ENCODE measurements at regions not wholly inside any gene's neighbourhood (a gene's known extent, or its start where the extent isn't known, plus 50 kb on each side); places are given as distances from the start of the nearest gene placed in this dataset.

DNA sequence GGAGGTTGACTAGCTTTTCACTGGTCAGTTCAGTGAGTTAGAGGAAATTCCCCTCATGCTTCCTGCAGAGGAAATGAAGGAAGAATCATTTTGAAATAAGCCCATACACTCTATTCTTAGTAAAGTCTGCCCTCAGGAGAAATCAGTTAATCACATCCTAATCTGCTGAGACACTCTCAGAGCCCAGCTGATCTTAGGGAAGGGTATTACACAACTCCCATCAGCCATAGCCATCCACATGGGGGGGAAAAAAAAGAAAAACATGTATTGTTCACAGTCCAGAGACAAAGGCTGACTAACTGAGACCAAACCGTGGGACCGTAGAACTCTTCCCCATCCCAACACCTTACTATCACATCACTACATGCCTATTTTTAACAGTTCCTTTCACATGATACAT lies 722.3 kb downstream of the CDH8 start:
- no peak for DNase-seq

DNA sequence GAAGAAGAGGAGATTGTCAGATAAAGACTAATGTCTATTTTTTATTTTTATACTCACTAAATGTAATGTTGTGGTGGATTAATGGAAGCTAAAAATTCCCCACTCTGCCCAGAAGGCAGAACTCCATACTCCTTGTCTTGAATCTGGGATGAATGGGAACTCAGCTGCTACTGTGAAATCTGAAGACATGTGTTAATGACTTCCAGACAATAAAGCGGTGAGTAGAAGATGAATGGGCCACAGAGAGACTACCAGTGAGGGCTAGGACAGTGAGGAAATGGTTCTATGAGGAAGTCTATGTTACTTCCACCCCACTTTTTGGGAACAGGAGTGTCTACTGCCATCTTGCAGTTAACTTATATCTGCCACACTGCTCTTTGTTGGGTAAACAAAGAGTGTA lies 726.9 kb downstream of the CDH8 start:
- no peak for DNase-seq

DNA sequence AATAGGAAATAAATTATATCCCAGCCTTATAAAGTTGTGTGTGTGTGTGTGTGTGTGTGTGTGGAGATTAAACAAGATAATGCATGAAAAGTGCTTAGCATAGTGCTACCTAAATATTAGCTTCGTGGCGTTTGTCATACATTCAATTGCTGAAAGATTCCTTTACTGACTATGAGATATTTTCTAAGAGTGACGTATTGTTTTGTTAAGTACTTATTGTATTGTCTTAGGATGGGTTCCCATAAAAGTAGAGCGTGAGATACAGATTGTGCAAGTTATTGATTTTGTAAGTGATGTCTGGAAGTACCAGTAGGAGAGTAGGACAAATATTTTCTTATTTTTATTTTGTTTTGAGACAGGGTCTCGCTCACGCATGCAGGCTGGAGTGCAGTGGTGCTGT lies 730.0 kb downstream of the CDH8 start:
- no peak for DNase-seq

DNA sequence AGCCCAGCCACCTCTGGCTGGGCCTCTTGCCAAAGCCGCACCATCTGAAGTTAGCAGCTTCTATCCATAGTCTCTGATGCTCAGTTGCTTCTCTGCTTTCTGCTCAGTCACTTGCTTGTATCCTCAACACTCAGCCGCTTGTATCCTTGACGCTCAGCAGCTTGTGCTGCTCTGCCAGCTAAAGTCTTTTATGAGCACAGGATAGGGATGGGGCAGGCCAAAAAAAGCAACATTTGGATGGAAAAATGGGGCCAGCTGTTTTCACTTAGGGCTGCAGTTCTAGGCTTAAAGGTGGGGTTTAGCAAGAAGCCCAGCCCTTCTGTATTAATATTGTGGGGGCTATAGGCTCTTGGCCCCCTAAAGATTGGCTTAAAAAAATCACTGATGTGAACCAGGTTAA lies 739.4 kb downstream of the CDH8 start:
- DNase-seq: no peak

DNA sequence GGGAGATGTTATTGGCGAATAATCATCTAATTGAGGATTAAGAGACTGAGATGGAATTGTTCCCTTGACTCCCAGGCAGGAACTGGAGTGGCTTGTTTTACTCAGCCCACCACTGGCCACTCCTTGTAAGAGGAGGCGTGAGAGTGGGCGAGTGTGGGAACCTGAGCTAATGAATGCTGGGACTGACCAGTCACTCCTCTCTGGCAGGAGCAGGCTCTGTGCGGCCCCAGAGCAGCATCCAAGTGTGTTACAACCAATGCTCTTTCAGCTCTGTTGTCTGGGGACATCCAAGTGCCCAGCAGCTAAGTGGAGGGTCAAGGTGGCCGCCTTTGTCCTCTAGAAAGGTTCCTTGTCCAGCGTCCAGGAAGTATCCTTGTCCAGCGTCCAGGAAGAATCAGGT lies 739.9 kb downstream of the CDH8 start:
- DNase-seq: no peak

DNA sequence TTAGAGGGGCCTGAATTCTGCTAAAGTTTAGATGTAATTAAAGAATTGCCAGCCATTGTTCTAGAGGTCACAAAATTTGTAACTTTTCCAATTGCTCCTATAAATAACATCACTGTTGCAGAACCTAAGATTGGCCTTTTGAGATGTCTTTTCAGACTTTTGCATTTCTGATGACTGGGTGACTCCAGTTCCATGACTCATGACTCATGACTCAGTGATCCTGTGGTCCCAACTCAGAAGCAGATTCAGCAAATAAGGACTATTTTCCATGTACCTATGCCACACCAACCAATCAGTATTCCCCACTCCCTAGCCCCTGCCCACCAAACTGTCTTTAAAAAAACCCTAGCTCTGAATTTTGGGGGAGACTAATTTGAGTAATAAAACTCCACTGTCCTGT lies 740.9 kb downstream of the CDH8 start:
- peak in 1 of 3 donors; percentile 3 for DNase-seq

DNA sequence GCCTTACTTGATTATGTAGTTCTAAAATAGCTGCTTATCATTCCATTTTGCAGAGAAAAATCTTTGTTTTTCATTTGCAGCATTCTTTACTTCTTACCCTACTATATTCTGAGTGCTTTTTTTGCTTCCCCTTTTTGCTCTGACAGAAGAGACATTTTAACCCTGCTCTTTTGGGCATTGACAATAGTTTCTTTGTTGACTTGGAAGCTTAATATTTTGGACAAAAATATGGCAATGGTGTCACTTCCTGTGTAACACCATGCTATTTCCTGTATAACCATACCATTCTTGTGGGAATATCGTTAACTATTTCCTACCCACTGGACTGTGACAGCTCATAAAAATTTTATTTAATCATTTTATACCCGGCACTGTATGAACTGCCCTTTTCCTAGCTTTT lies 747.1 kb downstream of the CDH8 start:
- no peak for DNase-seq

DNA sequence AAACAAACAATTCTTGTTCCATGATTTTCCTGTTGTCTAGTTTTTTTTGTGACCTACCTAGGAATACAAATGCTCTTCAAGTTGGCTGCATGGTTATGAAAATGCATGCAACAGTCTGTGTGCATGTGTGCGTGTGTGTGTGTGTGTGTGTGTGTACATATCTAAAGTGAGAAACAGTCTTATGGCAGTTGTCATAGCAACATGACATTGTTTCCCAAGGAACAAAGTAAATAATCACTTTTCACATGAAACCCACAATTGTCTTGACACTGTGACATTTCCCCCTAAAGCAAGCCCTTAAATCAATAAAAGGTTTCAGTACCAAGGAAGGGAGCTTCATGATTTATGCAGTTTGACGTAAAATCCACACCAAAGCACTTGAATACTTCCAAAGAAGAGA lies 758.4 kb downstream of the CDH8 start:
- DNase-seq: no peak

DNA sequence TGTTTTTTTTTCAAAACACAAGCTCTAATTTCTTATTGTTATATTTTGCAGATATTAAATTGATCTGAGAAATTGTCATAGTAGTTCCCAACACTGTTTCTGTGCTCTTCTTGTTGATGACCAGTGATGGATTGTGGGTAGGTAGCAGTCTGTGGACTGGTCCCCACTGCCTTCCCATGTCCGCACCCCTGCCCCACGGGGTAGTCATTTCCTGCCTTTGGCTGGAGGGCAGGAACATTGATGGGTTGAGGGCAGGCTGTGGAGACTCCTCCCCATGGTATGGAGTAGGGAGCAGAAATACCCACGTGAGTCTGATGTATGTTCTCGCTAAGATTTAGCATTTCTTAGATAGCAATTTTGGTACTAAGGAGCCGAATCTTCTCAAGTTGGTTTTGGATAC lies 762.0 kb downstream of the CDH8 start:
- DNase-seq: no peak

DNA sequence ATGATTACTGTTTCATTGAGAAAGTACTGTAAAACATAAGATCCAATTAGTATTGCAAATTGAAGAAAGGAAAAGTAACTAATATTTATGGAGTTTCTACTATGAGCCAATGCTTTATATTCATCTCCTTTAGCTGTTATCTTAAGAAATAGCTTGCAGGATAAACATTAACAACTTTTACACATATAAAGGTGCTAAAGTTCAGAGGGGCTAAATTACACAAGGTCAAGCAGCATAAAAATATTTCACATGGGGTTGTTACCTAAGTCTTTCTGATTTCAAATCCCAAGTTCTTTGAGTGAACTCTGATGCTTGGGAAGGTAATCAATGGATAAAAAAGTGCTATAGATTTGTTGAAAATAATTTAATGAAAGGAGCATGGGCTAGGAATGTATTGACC lies 765.5 kb downstream of the CDH8 start:
- no peak for DNase-seq

DNA sequence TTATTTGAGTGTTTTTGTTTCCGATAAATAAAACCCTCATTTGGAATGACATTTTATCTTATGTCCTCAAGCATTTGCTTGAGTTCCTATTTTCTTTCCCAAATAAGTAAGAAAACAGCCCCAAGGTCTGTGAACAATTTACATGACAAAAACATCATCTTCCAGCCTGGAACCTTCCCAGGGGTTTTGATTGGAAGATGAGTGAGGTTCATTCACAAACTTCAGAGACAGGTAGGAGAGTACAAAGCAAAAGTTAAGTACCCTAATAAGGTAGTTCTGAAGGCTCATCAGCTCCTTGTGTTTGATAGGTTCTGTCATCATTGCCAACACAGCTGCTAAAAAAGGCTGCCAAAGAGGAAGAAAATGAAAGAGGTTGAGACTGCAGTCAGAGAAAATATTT lies 772.8 kb downstream of the CDH8 start:
- DNase-seq: no peak

DNA sequence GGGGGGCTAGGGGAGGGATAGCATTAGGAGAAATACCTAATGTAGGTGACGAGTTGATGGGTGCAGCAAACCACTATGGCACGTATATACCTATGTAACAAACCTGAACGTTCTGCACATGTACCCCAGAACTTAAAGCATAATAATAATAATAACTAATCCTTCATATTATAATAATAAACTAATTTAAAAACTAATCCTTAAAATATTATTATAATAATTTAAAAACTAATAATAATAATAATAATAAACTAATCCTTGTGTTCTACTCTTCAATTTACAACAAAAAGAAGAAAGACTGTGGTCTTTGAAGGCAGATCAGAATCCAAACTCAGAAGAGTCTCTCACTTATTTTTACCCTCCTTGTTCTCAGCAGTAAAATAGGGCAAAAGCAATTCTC lies 774.9 kb downstream of the CDH8 start:
- DNase-seq: no peak

DNA sequence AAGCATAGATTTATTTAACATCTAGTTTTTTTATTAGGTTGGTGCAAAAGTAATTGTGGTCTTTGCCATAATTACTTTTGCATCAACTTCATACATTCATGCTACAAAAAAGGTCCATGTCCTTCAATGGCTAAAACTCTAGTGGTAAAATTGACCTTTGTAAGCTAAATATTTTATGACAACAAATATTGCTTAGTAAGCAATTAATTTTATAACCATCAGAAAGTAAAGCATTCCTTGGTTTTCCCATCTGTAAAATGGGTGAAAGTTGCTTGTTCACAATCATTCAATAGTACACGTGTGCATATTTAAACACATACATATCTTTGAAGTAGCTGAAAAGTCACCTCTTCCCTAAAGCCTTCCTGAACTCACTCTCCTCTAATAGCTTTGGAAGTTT lies 789.6 kb downstream of the CDH8 start:
- no peak for DNase-seq

DNA sequence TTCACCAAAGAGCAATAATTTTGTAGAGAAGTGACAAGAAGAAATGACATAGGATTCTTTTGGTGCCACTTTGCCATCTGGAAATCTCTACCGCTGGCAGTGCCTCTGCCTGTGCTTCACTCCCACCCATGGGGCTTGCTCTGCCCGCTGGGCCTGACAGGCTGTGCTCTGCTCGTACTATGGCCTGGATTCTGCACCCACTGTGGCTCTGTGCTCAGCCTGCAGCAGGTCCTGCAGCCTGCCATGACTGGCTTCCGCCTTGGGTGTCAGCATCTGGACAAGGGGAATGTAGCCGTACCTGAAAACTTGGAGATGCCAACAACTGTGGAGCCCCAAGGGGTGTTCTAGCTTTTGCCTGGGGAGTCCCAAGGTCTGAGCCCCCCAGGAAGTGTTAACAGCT lies 792.3 kb downstream of the CDH8 start:
- no peak for DNase-seq

DNA sequence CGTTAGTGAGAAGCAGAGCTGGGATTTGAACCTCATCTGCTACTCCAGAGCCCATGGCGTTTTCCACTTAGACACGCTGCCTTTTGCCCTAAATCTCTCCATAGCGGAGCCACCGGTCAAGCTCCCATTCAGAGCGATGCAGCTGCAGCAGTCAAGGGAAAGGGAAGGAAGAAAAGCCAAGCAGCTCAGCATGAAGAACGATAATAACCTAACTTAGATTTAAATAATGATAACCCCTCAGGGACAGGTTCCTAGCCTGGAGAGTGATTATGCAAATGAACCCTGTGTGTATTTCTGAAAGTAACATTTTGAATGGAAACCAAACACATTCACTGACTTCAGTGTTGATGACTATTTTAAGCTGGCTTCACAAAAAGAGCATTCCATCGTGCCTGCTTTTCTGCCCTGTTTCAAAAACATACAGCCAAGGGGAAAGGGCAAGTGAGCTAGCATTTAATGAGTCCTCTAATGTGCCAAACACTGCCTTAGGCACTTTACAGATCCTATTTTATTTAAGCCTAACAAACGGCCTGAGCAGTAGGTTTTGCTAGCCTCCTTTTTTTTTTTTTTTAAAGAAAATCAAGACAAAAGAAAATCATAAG lies 798.3 kb downstream of the CDH8 start:
- no peak for DNase-seq

DNA sequence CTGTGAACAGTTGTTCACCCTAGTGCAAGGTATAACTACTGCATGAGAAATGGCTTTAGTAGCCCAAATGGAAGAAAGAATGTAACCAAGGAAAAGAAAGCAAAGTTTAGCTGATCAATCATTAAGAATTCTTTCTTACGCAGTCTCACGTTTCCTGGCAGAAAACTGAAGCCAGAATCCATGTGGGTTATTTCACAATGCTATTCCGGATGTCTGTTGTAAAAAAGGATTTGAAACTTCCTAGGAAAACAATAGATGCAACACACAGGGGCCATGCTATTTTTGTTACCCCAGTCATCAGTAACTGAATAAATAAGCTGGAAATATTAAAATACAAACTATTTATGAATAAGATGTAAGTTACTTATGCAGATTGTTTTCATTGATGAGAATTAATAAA lies 802.5 kb downstream of the CDH8 start:
- DNase-seq: no peak

DNA sequence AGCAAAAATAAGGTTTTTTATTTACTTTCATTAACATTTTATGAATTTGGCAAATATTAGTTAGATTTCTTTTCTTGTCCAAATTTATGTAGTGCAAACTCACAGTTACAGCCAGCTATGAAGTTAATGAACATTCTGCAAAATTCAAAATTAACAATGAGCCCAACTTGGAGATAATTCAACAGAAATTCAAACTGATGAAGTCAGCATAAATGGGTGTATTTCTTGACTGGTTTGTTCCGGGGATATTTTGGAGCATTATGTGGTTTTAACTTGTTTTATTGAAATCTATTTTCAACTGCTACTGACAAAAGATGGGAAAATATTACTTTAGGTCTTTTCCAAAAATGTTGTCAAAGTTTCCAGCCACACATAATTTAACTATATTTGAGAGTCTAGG lies 807.9 kb downstream of the CDH8 start:
- DNase-seq: no peak

DNA sequence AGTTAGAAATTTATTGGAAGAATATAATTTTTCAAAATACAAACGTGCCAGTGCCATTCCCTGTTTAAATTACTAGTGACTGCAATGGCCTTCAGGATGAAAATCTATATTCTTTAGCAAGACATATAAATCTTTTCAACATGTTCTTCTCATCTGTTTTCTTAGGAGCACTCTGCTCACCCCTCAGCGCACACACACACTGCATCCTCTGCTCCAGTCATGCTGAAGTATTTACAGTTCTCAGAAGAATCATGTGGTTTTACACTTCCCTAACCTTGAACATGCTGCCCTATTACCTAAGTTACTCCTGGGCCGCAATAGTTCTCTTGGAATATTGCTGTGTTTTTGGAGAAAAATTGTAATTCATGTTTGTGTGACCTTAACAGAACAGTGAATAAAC lies 820.6 kb downstream of the CDH8 start:
- no peak for DNase-seq

DNA sequence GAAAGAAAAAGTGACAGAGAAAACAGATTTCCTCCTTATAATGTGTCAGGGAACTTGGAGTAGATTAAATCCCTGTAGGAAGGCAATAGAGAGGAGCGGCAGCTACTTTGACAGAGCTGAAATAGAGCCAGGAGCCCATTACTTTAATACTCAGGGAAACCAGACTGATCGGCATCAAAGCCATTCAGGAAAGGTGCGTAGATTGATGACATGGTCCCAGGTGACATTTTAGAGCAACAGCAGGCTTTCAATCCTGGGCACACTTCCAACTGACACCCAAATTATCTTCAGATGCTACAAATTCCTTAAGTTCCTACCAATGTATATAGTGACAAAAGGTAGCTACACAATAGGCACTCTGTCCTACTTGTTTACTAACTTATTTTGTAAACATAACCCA lies 821.5 kb downstream of the CDH8 start:
- no peak for DNase-seq

DNA sequence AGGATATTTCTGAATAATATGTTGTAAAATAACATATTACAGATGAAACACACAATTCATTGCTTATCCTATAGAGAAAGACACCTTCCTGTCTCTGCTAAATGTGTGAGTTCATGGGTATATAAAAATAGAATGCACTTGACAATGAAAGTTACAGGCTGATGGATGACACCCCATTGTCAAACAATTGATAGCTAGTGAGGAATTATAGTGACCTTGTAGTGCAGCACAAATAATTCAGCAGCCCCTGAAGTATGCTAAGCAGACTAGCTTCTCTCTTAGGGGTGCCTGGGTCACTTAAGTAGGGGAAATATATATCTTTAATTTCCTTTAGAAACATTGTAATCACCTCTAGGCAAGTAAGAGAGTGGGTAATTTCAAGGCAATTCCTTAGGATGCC lies 826.2 kb downstream of the CDH8 start:
- DNase-seq: no peak

DNA sequence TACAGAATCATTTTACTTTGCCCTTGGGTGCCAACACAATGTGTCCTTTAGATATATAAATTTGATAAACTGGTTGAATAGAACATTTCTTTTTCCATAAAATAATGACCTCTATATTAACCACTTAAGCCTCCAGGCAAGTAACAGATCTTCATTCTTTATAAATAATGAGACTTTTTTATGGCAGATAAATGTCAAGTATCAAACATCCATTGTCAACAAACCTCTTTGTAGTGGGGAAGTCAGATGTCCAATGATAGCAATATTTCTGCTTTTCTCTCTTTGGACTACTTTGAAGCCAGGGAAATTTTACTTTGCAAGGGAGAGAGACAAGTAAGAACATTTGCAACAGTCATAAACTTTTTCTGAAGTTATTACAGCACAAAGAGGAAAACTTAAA lies 841.2 kb downstream of the CDH8 start:
- DNase-seq: no peak

DNA sequence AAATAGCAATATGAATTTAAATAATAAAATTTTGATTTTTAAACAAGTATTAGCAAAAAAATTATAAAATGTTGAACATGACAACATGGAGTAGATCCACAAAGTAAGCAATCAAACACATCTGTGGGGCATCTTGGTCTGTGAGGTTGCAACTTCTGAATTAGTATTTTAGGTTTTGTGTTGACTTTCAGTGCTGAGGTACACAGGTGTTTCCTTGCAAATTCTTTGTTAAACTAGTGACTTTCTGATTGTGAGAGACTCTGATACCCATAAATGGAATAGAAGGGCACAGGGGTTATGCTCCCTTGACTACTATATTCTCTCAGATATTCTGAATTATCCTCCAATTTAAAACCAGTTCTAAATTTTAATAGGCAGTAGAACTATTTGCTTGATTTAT lies 841.7 kb downstream of the CDH8 start:
- DNase-seq: no peak

DNA sequence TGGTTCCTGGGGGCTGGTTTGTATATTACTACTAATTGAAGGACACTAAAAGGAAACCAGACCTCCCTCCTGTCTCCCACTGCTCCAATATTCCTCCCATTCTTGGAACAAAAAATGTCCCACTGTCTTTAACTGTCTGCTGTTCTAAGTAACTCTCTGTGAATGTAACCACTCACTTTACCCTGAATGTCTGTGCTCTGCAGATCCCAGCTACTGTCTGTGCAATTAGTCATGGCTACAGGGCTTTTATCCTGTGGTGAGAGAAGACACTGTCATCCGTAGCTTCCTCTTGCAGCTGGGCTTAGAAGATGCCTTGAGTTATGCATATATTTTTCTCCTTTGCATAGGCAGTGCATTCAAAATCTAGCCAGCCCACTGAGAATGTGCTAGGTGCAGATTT lies 853.8 kb downstream of the CDH8 start:
- DNase-seq: no peak

DNA sequence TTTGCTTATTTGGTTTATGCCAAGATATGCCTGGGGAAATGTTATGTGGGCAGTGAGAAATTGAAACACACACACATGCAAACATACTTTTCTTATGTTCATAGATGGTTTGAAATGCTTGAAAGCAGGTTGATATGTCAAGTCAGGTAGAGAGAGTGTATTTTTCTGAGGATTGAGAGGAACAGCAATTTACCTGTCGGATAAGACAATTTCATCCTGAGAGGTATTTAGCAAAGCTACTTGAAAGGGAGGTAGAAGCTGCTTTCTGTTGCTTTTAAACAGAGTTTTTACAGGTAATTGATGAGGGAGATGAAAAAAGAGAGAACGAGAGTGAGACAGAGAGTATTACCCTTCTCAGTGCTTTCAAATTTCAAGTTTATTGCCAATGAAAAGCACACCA lies 854.3 kb downstream of the CDH8 start:
- DNase-seq: no peak

DNA sequence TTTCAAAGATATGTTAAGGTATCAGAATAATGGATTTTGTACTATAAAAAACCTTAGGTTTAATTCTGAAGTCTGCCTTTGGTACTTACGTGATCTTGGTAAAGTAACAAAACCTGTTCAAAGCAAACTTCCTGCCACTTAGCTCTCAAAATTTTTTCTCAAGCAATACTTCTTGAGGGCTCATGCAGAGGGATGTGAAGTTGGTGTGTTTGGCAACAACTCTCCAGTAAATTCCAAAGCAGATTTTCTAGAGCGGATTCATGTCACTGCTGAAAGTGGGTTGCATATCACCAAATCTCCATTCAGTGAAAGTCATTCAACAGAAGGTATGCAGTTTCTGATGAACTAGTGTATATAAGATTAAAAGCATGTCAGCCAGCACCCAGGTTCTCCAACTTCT lies 856.7 kb downstream of the CDH8 start:
- no peak for DNase-seq

DNA sequence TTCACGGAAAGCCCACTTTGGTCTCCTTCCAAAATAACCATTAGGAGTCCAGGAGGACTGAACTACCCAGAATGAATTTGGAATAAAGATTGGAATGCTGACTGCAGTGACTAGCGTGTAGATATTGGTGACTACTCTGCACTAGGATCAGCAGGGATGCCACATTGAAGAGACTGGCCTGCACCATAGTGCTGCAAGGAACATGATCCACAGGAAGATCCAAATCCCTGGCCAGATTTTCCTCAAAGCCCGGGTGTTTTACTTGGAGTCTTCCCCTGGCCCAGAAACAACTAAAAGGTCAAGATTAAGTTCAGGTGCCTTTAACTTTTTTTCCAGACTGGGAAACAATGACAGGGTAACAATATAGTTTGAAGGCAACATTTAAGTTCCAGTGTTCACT lies 870.4 kb downstream of the CDH8 start:
- DNase-seq: no peak

Data from suppressor macrophage treated with lipopolysaccharide for 1 hour (primary cell).